HG03103 (cell line): ENCODE measurements at regions not wholly inside any gene's neighbourhood (a gene's known extent, or its start where the extent isn't known, plus 50 kb on each side); places are given as distances from the start of the nearest gene placed in this dataset.
"Not testable (repeated sequence)": the region's sequence is repeated elsewhere in the genome, so short reads cannot be mapped to it uniquely, and the experiment has no call there.

Experiments used
- ATAC-seq: cut with Tn5 transposase; IDR thresholded peaks from one replicate; pipeline ENCODE4 v1.9.1; 2021; ENCODE audit warnings: low read depth; ENCODE audit not compliant: unreplicated experiment

- no peak for ATAC-seq
These were observed 360.5 kb downstream of the ICE1 start for GRCh38 chr5:5783021-5783420.

GRCh38 chr5:5782402-5782801 is 359.9 kb downstream of the ICE1 start:
- no peak for ATAC-seq

- no peak for ATAC-seq
These were observed 358.9 kb downstream of the ICE1 start for GRCh38 chr5:5781335-5781734.

GRCh38 chr5:5780253-5780652 is 357.8 kb downstream of the ICE1 start:
- no peak for ATAC-seq

GRCh38 chr5:5777013-5777412 is 354.5 kb downstream of the ICE1 start:
- ATAC-seq = no peak

- no peak for ATAC-seq
These were observed 349.7 kb downstream of the ICE1 start for GRCh38 chr5:5772202-5772601.

- ATAC-seq = no peak
These were observed 348.3 kb downstream of the ICE1 start for GRCh38 chr5:5770825-5771224.

GRCh38 chr5:5767286-5767928 is 344.9 kb downstream of the ICE1 start:
- ATAC-seq = no peak

- no peak for ATAC-seq
These were observed 342.8 kb downstream of the ICE1 start for GRCh38 chr5:5765066-5765850.

GRCh38 chr5:5764246-5764645 is 341.8 kb downstream of the ICE1 start:
- no peak for ATAC-seq

- ATAC-seq = no peak
These were observed 334.3 kb downstream of the ICE1 start for GRCh38 chr5:5756762-5757161.

GRCh38 chr5:5755888-5756287 is 333.4 kb downstream of the ICE1 start:
- ATAC-seq = peak; percentile 39

- ATAC-seq = peak; percentile 56
These were observed 330.4 kb downstream of the ICE1 start for GRCh38 chr5:5752844-5753243.

GRCh38 chr5:5751987-5752386 is 329.5 kb downstream of the ICE1 start:
- no peak for ATAC-seq

GRCh38 chr5:5751498-5751897 is 329.0 kb downstream of the ICE1 start:
- peak; percentile 49 for ATAC-seq

- ATAC-seq = no peak
These were observed 318.9 kb downstream of the ICE1 start for GRCh38 chr5:5741418-5741817.

- no peak for ATAC-seq
These were observed 317.0 kb downstream of the ICE1 start for GRCh38 chr5:5739490-5739945.

- ATAC-seq = peak; percentile 72
These were observed 316.5 kb downstream of the ICE1 start for GRCh38 chr5:5738797-5739489.

- ATAC-seq = no peak
These were observed 313.5 kb downstream of the ICE1 start for GRCh38 chr5:5736007-5736406.

- not testable (repeated sequence) for ATAC-seq
These were observed 310.6 kb downstream of the ICE1 start for GRCh38 chr5:5733058-5733457.

GRCh38 chr5:5726401-5726800 is 303.9 kb downstream of the ICE1 start:
- no peak for ATAC-seq
